Testis (tissue), 2 donors: ENCODE measurements at regions not wholly inside any gene's neighbourhood (a gene's known extent, or its start where the extent isn't known, plus 50 kb on each side); places are given as distances from the start of the nearest gene placed in this dataset.

Source experiments
- DNase-seq: peaks from one replicate; pipeline ENCODE4 v3.0.0-alpha.2; 2019
- H3K27ac ChIP-seq, 2 donors: fragments of 200-600 bp; sonication (generic); one replicate each; pipeline ENCODE4 v1.5.1; 2019
- H3K27me3 ChIP-seq: fragments of 200-600 bp; sonication (generic); one replicate; pipeline ENCODE4 v1.5.1; 2019
- H3K36me3 ChIP-seq: fragments of 200-600 bp; sonication (generic); one replicate; pipeline ENCODE4 v1.5.1; 2017; ENCODE audit warnings: low read depth; ENCODE audit errors: missing control alignments
- H3K4me1 ChIP-seq: fragments of 200-600 bp; sonication (generic); one replicate; pipeline ENCODE4 v1.5.1; 2019
- H3K4me3 ChIP-seq, 2 donors: fragments of 200-600 bp; sonication (generic); one replicate each; pipeline ENCODE4 v1.5.1; 2017 to 2019
- H3K9me3 ChIP-seq: fragments of 200-600 bp; sonication (generic); one replicate; pipeline ENCODE4 v1.5.1; 2017
- POLR2A ChIP-seq: fragments of 450-650 bp; IDR thresholded peaks from one replicate; pipeline ENCODE4 v1.6.1; 2017; ENCODE audit warnings: antibody characterized with exemption, mild to moderate bottlenecking, moderate library complexity
- WGBS, 2 donors: methylation state at CpG; one replicate each; pipeline ENCODE4 v1.1.5; 2018; 5-methylcytosine and 5-hydroxymethylcytosine counted together
- intact Hi-C: fragments of 100-400 bp; cut with DNase I; formaldehyde crosslinking; loops from one replicate; pipeline ENCODE4 v1.15.1; 2023; ENCODE audit warnings: low total_unique reads
- TF ChIP-seq, protein P1 (sequence below), 3 experiments: fragments of 450-650 bp in 2 of 3; fragments of 200-600 bp in 1 of 3; sonication (generic) in 1 of 3; IDR thresholded peaks; one replicate each; pipeline ENCODE4 v1.5.1; 2016 to 2019; ENCODE audit warnings: antibody characterized with exemption in 3 of 3, mild to moderate bottlenecking in 2 of 3, moderate library complexity in 1 of 3

- no peak overlapping the region for H3K4me3 ChIP-seq
- H3K9me3 ChIP-seq, result no peaks in the 10 kb centered on the region
- no peak overlapping the region for H3K27ac ChIP-seq
- peaks cover 3% of the 10 kb centered on the region for H3K36me3 ChIP-seq
- no peak for DNase-seq
- 90 to 100% methylated on average over 1 of the region's 1 CpG for whole genome bisulfite sequencing, 2 donors
- intact Hi-C loops, result no loop called here
- no peak for TF ChIP-seq POLR2A
- TF ChIP-seq, protein P1, sequence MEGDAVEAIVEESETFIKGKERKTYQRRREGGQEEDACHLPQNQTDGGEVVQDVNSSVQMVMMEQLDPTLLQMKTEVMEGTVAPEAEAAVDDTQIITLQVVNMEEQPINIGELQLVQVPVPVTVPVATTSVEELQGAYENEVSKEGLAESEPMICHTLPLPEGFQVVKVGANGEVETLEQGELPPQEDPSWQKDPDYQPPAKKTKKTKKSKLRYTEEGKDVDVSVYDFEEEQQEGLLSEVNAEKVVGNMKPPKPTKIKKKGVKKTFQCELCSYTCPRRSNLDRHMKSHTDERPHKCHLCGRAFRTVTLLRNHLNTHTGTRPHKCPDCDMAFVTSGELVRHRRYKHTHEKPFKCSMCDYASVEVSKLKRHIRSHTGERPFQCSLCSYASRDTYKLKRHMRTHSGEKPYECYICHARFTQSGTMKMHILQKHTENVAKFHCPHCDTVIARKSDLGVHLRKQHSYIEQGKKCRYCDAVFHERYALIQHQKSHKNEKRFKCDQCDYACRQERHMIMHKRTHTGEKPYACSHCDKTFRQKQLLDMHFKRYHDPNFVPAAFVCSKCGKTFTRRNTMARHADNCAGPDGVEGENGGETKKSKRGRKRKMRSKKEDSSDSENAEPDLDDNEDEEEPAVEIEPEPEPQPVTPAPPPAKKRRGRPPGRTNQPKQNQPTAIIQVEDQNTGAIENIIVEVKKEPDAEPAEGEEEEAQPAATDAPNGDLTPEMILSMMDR (IDR thresholded peaks at IDR 0.05), result no peak
- H3K27me3 ChIP-seq, result no peaks in the 10 kb centered on the region
- H3K4me1 ChIP-seq, result no peaks in the 10 kb centered on the region
Measured at GRCh38 chr3:117454254-117454653, 744.7 kb downstream of the TUSC7 start.

- Histone ChIP-seq H3K27me3 (no peaks in the 10 kb centered on the region), H3K4me3 (no peak overlapping the region), H3K4me1 (no peaks in the 10 kb centered on the region), H3K36me3 (peaks cover 3% of the 10 kb centered on the region), H3K9me3 (no peaks in the 10 kb centered on the region), H3K27ac (no peak overlapping the region)
- TF ChIP-seq, protein P1 (IDR thresholded peaks at IDR 0.05), result no peak
- TF ChIP-seq POLR2A, result no peak
- intact Hi-C loops, result no loop called here
- WGBS, 2 donors, result 81 to 91% methylated on average over 5 of the region's 5 CpGs
- no peak for DNase-seq
Measured at GRCh38 chr3:117454908-117455307, 745.3 kb downstream of the TUSC7 start.

GRCh38 chr3:117455782-117456181 lies 746.2 kb downstream of the TUSC7 start:
- H3K36me3 ChIP-seq, result peaks cover 3% of the 10 kb centered on the region
- intact Hi-C loops, result no loop called here
- WGBS, 2 donors, result 92 to 94% methylated on average over 6 of the region's 6 CpGs
- H3K27ac ChIP-seq, result no peak overlapping the region
- H3K4me1 ChIP-seq, result no peaks in the 10 kb centered on the region
- no peak for DNase-seq
- TF ChIP-seq, protein P1 (IDR thresholded peaks at IDR 0.05), result no peak
- TF ChIP-seq POLR2A, result no peak
- no peak overlapping the region for H3K4me3 ChIP-seq
- H3K27me3 ChIP-seq, result no peaks in the 10 kb centered on the region
- H3K9me3 ChIP-seq, result no peaks in the 10 kb centered on the region

DNA sequence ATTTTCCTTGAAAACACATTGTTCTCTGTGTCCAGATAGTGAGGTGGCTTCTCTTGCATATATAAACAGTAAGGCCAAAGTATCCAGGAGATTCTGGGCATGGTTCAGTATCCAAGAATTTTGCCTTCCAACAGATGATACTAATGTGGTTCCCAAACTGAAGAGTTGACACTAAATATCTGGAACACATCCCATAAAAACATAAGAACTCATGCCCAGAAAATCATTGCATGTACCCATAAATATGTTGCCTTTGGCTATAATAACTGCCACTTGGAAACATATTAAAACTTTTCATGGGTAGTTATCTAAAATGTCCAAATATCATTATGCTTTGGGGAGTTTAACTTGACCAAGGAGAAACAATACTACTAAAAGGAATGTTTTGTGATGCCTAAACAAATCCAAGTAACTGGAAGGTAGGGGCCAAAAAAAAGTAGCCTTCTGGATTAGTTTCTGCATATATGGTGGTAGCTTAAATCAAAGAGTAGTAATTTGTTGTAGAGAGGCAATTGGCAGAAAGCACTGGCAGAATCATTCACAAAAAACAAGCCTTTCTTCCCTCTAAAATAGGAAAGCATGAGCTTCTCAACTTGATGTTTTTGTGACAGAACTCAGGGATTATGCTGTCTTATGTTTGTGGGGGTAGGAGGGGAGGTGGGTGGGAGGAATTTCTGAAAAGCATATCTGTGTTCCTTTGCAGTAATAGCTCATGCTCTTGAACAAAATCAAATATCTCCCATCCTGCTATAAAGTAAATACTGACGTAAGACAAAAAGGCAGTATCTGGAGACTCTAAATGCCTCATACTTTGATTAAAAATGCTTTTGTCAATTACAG lies 753.9 kb downstream of the TUSC7 start:
- intact Hi-C loops, result no loop called here
- DNase-seq, result no peak
- no peak overlapping the region for H3K27ac ChIP-seq
- no peaks in the 10 kb centered on the region for H3K9me3 ChIP-seq
- no peaks in the 10 kb centered on the region for H3K27me3 ChIP-seq
- WGBS, 2 donors, result 47 to 59% methylated on average over 1 of the region's 1 CpG
- H3K4me1 ChIP-seq, result peaks cover 6% of the 10 kb centered on the region
- no peak overlapping the region for H3K4me3 ChIP-seq
- H3K36me3 ChIP-seq, result no peaks in the 10 kb centered on the region
- TF ChIP-seq POLR2A, result no peak
- TF ChIP-seq, protein P1 (IDR thresholded peaks at IDR 0.05), result no peak

- no peak for TF ChIP-seq POLR2A
- TF ChIP-seq, protein P1 (IDR thresholded peaks at IDR 0.05), result no peak
- WGBS, 2 donors, result 0 to 44% methylated on average over 1 of the region's 1 CpG
Measured at GRCh38 chr3:117471831-117472230, 762.3 kb downstream of the TUSC7 start.

More at GRCh38 chr3:117471831-117472230, 762.3 kb downstream of the TUSC7 start:
- H3K27ac ChIP-seq, result no peak overlapping the region
- no peak overlapping the region for H3K4me3 ChIP-seq
- no peaks in the 10 kb centered on the region for H3K9me3 ChIP-seq
- no peaks in the 10 kb centered on the region for H3K36me3 ChIP-seq
- intact Hi-C loops, result no loop called here
- H3K4me1 ChIP-seq, result peaks cover 2% of the 10 kb centered on the region
- DNase-seq, result no peak
- H3K27me3 ChIP-seq, result no peaks in the 10 kb centered on the region
